ENCODE measurements at regions not wholly inside any gene's neighbourhood (a gene's known extent, or its start where the extent isn't known, plus 50 kb on each side); places are given as distances from the start of the nearest gene placed in this dataset.

GRCh38 chr2:11914455-11914854, 168.0 kb downstream of the LPIN1 start:
- Histone ChIP-seq H3K9me3 (ENCODE audit: low read depth) (no peaks in the 10 kb centered on the region), H3K36me3 (no peaks in the 10 kb centered on the region), H3F3A (ENCODE audit: low read depth) (no peaks in the 10 kb centered on the region), H3K4me2 (no peak overlapping the region), H3K27me3 (no peaks in the 10 kb centered on the region), H3K4me1 (no peaks in the 10 kb centered on the region), H3K4me3 (no peak overlapping the region), H3K9ac (no peak overlapping the region), H3K79me2 (ENCODE audit: low read depth) (no peaks in the 10 kb centered on the region), H4K20me1 (ENCODE audit: low read depth) (no peaks in the 10 kb centered on the region), H2AFZ (replicated peaks) (no peak overlapping the region), H3K27ac (no peak overlapping the region)
- Mint-ChIP-seq H3K36me3 (no peaks in the 10 kb centered on the region), H3K4me3 (no peak overlapping the region), H3K9me3 (peaks cover 12% of the 10 kb centered on the region), H3K27ac (no peak overlapping the region), H3K4me1 (no peaks in the 10 kb centered on the region), H3K27me3 (ENCODE audit: insufficient read depth, low read depth) (peaks cover 5% of the 10 kb centered on the region)
- TF ChIP-seq EZH2phosphoT487 (IDR thresholded peaks at IDR 0.05) (no peak), CTCF (IDR thresholded peaks at IDR 0.05) (no peak), EZH2 (IDR thresholded peaks at IDR 0.05) (no peak)
- no peak for DNase-seq (ENCODE audit: low spot score)

- peaks cover under 1% of the 10 kb centered on the region for H3K4me1 Mint-ChIP-seq
- no peaks in the 10 kb centered on the region for H3K36me3 Mint-ChIP-seq
- peaks cover 5% of the 10 kb centered on the region for H3K27me3 Mint-ChIP-seq (ENCODE audit: insufficient read depth, low read depth)
- H3K4me3 Mint-ChIP-seq = no peak overlapping the region
- no peak overlapping the region for H3K27ac Mint-ChIP-seq
- H3K27ac ChIP-seq = no peak overlapping the region
- no peak overlapping the region for H3K4me2 ChIP-seq
- no peaks in the 10 kb centered on the region for H3K79me2 ChIP-seq (ENCODE audit: low read depth)
- no peaks in the 10 kb centered on the region for H3F3A ChIP-seq (ENCODE audit: low read depth)
- peaks cover 10% of the 10 kb centered on the region for H3K9me3 Mint-ChIP-seq
- no peak overlapping the region for H3K9ac ChIP-seq
- no peak for DNase-seq (ENCODE audit: low spot score)
- no peaks in the 10 kb centered on the region for H3K9me3 ChIP-seq (ENCODE audit: low read depth)
- H4K20me1 ChIP-seq (ENCODE audit: low read depth) = no peaks in the 10 kb centered on the region
- no peaks in the 10 kb centered on the region for H3K27me3 ChIP-seq
- H3K36me3 ChIP-seq = no peaks in the 10 kb centered on the region
- peaks cover 2% of the 10 kb centered on the region for H3K4me1 ChIP-seq
- no peak overlapping the region for H3K4me3 ChIP-seq
- H2AFZ ChIP-seq (replicated peaks) = no peak overlapping the region
- no peak for TF ChIP-seq CTCF (IDR thresholded peaks at IDR 0.05)
Measured at GRCh38 chr2:11915650-11916049, 169.2 kb downstream of the LPIN1 start.

GRCh38 chr2:11919953-11920352, 173.5 kb downstream of the LPIN1 start:
- Mint-ChIP-seq H3K4me3 (no peak overlapping the region), H3K4me1 (peaks cover 9% of the 10 kb centered on the region), H3K36me3 (no peaks in the 10 kb centered on the region), H3K27ac (no peak overlapping the region), H3K9me3 (no peaks in the 10 kb centered on the region), H3K27me3 (ENCODE audit: insufficient read depth, low read depth) (no peaks in the 10 kb centered on the region)
- no peak overlapping the region for H3K4me2 ChIP-seq
- H3K4me1 ChIP-seq = peaks cover 5% of the 10 kb centered on the region
- TF ChIP-seq EZH2 (IDR thresholded peaks at IDR 0.05) = no peak
- TF ChIP-seq EZH2phosphoT487 (IDR thresholded peaks at IDR 0.05) = no peak
- no peak for TF ChIP-seq CTCF (IDR thresholded peaks at IDR 0.05)
- H3F3A ChIP-seq (ENCODE audit: low read depth) = no peaks in the 10 kb centered on the region
- no peak overlapping the region for H3K4me3 ChIP-seq
- H4K20me1 ChIP-seq (ENCODE audit: low read depth) = no peaks in the 10 kb centered on the region
- H3K27me3 ChIP-seq = no peaks in the 10 kb centered on the region
- H3K79me2 ChIP-seq (ENCODE audit: low read depth) = no peaks in the 10 kb centered on the region
- no peak overlapping the region for H2AFZ ChIP-seq (replicated peaks)
- H3K36me3 ChIP-seq = no peaks in the 10 kb centered on the region
- no peaks in the 10 kb centered on the region for H3K9me3 ChIP-seq (ENCODE audit: low read depth)
- DNase-seq (ENCODE audit: low spot score) = no peak
- H3K27ac ChIP-seq = no peak overlapping the region
- H3K9ac ChIP-seq = no peak overlapping the region
